ENCODE measurements at regions not wholly inside any gene's neighbourhood (a gene's known extent, or its start where the extent isn't known, plus 50 kb on each side); places are given as distances from the start of the nearest gene placed in this dataset.
A peak's percentile ranks its signal among the peaks of the same experiment; 100 is the strongest.

GRCh38 chr7:106196460-106197021 is 84.4 kb upstream of the SYPL1 start:
- no peak for DNase-seq

- DNase-seq = no peak
Observed at GRCh38 chr7:106193661-106194060, 81.5 kb upstream of the SYPL1 start.

GRCh38 chr7:106190589-106191330 is 78.6 kb upstream of the SYPL1 start:
- no peak for DNase-seq

- DNase-seq = no peak
Observed at GRCh38 chr7:106187613-106188350, 75.7 kb upstream of the SYPL1 start.

- DNase-seq = no peak
Observed at GRCh38 chr7:106185719-106186118, 73.6 kb upstream of the SYPL1 start.

- DNase-seq = no peak
Observed at GRCh38 chr7:106183952-106184351, 71.8 kb upstream of the SYPL1 start.

- no peak for DNase-seq
Observed at GRCh38 chr7:106182904-106183303, 70.8 kb upstream of the SYPL1 start.

- no peak for DNase-seq
Observed at GRCh38 chr7:106181658-106182265, 69.7 kb upstream of the SYPL1 start.

- DNase-seq = no peak
Observed at GRCh38 chr7:106180721-106181120, 68.6 kb upstream of the SYPL1 start.

- DNase-seq = no peak
Observed at GRCh38 chr7:106179256-106179655, 67.1 kb upstream of the SYPL1 start.

- no peak for DNase-seq
Observed at GRCh38 chr7:106178593-106179134, 66.6 kb upstream of the SYPL1 start.

GRCh38 chr7:106177738-106178592 is 65.9 kb upstream of the SYPL1 start:
- no peak for DNase-seq

- DNase-seq = no peak
Observed at GRCh38 chr7:106177300-106177690, 65.2 kb upstream of the SYPL1 start.

- peak; percentile 65 for DNase-seq
Observed at GRCh38 chr7:106176414-106177299, 64.5 kb upstream of the SYPL1 start.

GRCh38 chr7:106175507-106175906 is 63.4 kb upstream of the SYPL1 start:
- no peak for DNase-seq

- DNase-seq = no peak
Observed at GRCh38 chr7:106170651-106171050, 58.5 kb upstream of the SYPL1 start.

GRCh38 chr7:106169821-106170610 is 57.9 kb upstream of the SYPL1 start:
- no peak for DNase-seq

GRCh38 chr7:106167439-106168136 is 55.5 kb upstream of the SYPL1 start:
- DNase-seq = no peak

- no peak for DNase-seq
Observed at GRCh38 chr7:106166651-106167342, 54.7 kb upstream of the SYPL1 start.

Data from GOT3 (cell line).